IPS DF 4.7 (cell line): ENCODE measurements at regions not wholly inside any gene's neighbourhood (a gene's known extent, or its start where the extent isn't known, plus 50 kb on each side); places are given as distances from the start of the nearest gene placed in this dataset.
"Not testable (repeated sequence)": the region's sequence is repeated elsewhere in the genome, so short reads cannot be mapped to it uniquely, and the experiment has no call there.

Source experiments
- DNase-seq: peaks from one replicate; pipeline ENCODE4 v3.0.0-alpha.2; 2013; ENCODE audit warnings: low spot score; ENCODE audit errors: extremely low read depth

GRCh38 chr13:70520275-70521036 lies 412.2 kb upstream of the KLHL1 start:
- no peak for DNase-seq

GRCh38 chr13:70518081-70518480 lies 409.8 kb upstream of the KLHL1 start:
- DNase-seq, result no peak

GRCh38 chr13:70516226-70516625 lies 408.0 kb upstream of the KLHL1 start:
- no peak for DNase-seq

- not testable (repeated sequence) for DNase-seq
Observed at GRCh38 chr13:70511861-70512417, 403.7 kb upstream of the KLHL1 start.

DNA sequence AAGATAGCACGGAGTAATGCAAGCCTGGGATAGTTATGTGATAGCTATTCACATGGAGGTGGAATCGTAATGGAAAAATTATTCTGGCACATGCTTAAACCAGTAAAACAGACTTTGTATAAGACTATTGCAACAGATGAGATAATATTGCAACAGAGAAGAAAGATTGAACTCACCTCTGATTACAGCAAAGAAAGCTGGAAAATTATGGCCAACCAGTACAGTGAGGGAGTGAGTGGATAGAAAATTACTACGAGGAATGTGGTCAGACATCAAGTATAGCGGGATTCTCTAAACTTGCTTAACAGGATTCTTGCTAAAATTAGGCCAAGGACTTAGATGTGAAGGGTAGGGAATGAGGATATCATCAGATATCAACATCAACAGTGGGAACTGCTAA lies 397.6 kb upstream of the KLHL1 start:
- DNase-seq, result no peak

- DNase-seq, result no peak
Observed at GRCh38 chr13:70502944-70503343, 394.7 kb upstream of the KLHL1 start.

- DNase-seq, result no peak
Observed at GRCh38 chr13:70490320-70490935, 382.2 kb upstream of the KLHL1 start.

DNA sequence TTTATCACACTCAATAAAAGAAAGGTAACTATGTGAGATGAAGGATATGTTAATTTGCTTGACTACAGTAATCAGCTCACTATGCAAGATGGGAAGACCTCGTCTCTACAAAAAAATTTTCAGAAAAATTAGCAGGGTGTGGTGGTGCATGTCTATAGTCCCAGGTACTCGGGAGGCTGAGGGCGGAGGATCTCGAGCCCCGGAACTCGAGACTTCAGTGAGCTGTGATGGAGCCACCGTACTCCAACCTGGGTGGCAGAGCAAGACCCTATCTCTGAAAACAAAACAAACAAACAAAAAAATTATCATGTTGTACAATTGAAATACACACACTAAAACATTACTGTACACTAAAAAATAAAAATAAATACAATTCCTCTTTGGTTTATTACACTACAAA lies 376.7 kb upstream of the KLHL1 start:
- no peak for DNase-seq

DNA sequence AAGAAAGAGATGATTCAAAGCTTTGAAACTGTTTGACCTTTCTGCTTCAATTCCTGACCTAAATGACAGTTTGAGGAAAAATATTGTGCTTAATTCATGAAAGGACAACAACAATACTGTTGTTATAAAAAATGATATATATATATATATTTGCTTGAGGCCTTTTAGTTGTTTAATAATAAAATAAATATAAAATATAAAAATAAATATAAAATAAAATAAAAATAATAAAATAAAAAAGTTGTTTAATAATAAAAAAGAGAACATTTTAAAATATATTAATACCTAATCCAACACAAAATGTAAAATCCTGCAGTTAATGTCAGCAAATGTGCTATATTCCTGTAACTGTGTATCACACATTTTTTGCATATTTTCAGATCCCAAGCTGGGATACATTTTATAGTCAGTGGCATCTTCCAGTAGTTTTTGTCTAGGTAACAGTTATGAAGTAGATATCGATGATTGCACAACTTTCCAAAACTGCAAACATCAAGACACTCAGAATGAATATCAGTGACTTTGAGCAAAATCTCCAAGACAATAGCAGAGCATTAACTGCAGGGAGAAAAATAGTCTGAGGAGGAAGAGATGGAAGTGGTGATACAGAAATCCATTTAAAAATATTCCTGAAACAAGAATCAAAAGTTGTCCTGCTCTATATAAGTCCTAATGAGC lies 375.5 kb upstream of the KLHL1 start:
- DNase-seq, result no peak

GRCh38 chr13:70473907-70474306 lies 365.7 kb upstream of the KLHL1 start:
- DNase-seq, result no peak

DNA sequence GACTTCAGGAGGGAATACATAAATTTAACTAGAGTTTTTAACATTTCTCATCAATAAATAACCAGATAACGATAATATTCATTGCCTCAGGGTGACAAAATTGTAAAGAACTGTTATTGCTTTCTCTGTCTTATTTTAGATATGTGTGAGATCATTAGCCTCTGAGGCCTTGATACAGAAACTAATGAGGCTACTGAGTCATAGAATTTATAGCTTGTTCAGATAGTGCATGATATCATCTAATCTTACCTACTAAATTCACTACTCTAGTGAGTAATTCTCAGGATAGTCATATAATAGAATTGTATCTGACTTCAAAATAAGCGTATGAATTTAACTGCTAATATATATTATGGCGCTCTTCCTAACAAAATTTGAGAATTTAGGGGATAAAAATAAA lies 360.8 kb upstream of the KLHL1 start:
- no peak for DNase-seq

GRCh38 chr13:70457474-70457873 lies 349.2 kb upstream of the KLHL1 start:
- no peak for DNase-seq

DNA sequence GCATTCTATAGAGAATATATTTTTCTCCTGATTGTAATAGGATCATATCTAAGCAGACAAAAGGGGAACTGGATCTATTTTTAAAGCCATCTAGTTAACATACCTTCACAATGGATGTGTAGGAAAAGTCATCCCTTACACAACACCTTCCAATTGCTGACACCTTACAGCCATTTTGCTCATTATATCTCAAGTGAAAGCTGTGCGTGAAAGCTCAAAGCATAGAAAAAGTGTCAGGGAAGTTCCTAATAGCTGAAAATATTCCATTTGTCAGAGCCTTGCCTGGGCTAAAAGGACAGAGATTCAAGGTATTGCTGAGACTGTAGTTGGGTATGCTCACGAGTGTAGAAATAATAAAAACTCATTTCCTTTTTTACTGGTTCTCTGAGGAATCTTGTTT lies 340.6 kb upstream of the KLHL1 start:
- no peak for DNase-seq

GRCh38 chr13:70432276-70432805 lies 324.1 kb upstream of the KLHL1 start:
- peak; percentile 41 for DNase-seq

DNA sequence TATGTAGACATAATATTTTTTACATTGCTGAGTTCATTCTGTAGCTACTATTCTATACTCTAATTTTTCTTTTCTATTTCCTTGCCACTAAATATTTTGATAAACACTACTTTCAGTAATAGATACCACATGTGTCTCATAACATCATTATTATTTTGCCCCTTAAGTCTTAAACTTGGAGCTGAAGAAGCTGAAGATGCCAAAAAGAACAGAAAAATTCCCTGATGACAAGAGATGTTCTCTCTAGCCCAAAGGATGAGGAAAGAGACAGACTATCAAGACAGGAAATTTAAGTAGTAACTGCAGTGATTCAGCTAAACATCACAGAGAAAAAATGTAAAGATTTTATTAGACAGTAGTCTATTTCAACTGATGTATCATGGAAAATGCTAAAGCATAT lies 322.0 kb upstream of the KLHL1 start:
- DNase-seq, result no peak

DNA sequence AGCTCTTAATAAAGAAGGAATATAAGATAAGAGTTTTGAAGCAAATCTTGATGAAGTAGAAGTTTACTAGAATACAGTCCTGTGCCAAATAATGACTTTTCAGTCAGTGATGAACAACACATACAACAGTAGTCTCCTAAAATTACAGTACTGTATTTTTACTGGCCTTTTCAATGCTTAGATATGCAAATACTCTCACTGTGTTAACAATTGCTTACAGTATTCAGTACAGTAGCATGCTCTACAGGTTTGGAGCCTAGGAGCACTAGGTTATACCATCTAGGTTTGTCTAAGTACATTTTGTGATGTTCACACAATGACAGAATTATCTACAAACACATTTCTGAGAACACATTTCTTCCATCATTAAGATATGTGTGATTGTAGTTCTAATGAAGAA lies 316.7 kb upstream of the KLHL1 start:
- no peak for DNase-seq

DNA sequence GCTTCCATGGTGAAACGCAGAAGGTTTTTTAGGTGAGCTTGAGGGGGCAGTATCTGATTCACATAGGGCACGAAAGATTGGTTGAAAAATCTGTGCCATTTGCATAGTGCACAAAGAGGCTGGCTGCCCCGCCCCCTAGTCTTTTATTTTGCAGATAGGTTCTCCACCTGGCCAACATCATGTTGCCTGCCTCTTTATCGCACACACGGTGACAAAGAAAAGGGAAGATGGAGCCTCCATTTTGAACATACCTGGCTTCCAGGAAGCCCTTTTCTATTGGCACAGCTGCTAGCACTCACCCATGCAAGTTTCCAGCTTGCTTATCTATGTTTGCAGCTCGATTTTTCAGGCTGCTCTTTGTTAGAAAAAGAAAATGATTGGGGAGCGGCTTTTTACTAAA lies 316.2 kb upstream of the KLHL1 start:
- DNase-seq, result peak; percentile 51

GRCh38 chr13:70415136-70415535 lies 306.9 kb upstream of the KLHL1 start:
- DNase-seq, result no peak

- no peak for DNase-seq
Observed at GRCh38 chr13:70408865-70409264, 300.6 kb upstream of the KLHL1 start.

DNA sequence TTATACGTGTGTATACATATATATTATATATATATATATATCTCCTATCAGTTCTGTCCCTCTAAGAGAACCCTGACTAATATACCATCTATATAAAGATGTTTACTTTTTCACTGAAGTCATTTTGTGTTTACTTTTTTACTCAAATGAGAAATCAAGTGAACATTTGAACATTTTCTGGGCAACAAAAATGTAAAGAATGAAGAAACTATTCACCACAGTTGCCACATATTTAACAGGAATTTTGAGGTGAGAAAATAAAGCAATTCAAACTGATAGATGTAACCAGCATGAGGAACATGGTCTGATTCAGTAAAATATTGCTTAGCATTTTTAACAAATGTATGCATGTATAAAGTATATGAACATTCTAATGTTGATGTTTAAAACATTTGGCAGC lies 299.2 kb upstream of the KLHL1 start:
- no peak for DNase-seq

DNA sequence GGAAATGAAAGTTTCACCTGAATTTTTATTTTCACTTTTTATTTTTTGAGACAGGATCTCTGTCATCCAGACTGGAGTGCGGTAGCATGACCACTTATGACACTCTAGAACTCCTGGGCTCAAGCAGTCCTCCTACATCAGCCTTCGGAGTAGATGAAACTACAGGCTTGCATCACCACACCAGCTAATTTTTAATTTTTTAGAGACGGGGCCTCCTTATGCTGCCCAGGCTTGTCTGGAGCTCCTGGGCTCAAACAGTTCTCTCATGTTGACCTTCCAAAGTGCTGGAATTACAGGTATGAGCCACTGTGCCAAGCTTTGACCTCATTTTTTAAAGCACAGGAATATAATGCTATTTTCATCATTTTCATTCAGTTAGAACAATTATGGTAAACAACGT lies 297.0 kb upstream of the KLHL1 start:
- DNase-seq, result no peak

DNA sequence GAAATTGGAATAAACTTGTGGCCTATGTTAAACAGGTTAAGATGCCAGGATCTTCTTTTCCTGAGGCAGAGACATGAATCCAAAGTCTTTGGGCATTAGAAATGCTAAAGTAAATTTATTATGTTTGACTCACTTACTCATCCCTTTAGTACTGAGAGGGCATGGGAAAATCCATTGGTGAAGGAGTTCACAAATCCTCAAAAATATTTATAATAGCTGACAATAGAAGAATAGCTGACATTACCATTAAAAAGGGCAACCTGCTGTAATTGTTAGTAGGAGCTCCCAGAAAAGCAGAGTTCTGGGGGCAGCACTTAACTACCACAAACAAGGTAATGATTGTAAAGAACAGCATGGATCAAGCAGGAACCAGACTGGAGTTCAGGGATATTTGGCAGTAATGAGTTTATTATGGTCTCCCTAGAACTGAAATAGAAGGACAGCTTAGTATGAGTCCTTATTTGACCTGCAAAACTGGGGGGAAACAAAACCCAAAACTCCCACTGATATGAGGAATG lies 285.8 kb upstream of the KLHL1 start:
- DNase-seq, result no peak
